WI38 (cell line): ENCODE measurements at regions not wholly inside any gene's neighbourhood (a gene's known extent, or its start where the extent isn't known, plus 50 kb on each side); places are given as distances from the start of the nearest gene placed in this dataset.

Experiments used
- H3K4me3 ChIP-seq: 2 replicates; pipeline ENCODE4 v1.5.1; 2011; ENCODE audit warnings: low read depth, mild to moderate bottlenecking, control low read depth, low read length
- TF ChIP-seq, protein P1 (sequence below): IDR thresholded peaks from 2 replicates; pipeline ENCODE4 v1.5.1; 2012; ENCODE audit warnings: low read depth, mild to moderate bottlenecking, control low read depth, low read length

- TF ChIP-seq, protein P1, sequence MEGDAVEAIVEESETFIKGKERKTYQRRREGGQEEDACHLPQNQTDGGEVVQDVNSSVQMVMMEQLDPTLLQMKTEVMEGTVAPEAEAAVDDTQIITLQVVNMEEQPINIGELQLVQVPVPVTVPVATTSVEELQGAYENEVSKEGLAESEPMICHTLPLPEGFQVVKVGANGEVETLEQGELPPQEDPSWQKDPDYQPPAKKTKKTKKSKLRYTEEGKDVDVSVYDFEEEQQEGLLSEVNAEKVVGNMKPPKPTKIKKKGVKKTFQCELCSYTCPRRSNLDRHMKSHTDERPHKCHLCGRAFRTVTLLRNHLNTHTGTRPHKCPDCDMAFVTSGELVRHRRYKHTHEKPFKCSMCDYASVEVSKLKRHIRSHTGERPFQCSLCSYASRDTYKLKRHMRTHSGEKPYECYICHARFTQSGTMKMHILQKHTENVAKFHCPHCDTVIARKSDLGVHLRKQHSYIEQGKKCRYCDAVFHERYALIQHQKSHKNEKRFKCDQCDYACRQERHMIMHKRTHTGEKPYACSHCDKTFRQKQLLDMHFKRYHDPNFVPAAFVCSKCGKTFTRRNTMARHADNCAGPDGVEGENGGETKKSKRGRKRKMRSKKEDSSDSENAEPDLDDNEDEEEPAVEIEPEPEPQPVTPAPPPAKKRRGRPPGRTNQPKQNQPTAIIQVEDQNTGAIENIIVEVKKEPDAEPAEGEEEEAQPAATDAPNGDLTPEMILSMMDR: no peak
- no peak overlapping the region for H3K4me3 ChIP-seq
These were observed 121.3 kb downstream of the SEC16B start for GRCh38 chr1:177848577-177848976.

- no peak overlapping the region for H3K4me3 ChIP-seq
- TF ChIP-seq, protein P1: no peak
These were observed 122.0 kb downstream of the SEC16B start for GRCh38 chr1:177847843-177848242.

DNA sequence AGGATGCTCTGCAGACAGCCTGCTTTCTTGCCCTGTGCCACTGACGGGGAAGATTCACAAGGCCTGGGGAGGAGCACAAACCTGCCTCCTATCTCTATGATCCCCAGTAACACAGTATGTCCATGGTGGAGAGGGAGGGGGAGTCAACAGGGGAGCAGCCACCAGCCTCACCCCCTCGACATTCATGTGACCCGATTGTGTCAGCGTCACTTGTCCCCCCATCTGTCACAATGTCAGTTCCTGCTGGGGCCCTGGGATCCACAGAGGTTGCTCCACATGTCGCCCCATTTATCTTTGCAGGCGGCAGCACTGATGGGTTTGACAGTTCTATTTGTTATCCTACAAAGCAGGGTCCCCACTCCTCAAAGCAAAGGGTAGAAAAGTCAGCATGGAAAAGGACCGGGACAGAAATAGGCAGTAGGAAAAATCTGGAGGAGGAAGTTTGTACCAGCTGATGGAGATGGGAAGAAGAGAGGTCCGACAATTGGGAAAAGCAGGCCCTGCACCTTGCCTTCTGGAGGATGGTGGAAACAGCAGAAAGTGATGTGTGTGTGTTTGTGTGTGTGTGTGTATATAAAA, 130.9 kb downstream of the SEC16B start:
- TF ChIP-seq, protein P1: no peak
- no peak overlapping the region for H3K4me3 ChIP-seq

DNA sequence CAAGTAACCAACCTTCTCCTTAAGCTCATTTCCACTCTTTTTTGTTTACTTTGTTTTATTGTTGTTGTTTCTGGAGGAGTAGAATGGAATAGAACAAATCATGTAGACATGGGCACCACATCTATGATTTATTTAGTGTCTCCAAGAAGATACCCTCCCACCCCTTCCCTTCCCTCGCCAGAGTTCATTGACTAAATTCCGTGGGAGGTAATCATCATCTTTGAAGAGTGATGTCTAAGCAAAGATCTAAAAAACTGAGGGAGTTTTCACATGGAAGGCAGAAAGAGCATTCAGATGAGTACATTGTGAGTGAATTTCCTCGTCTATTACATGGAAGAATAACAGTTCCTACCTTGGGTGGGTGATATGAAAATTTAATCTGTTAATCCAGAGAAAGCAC, 136.2 kb downstream of the SEC16B start:
- TF ChIP-seq, protein P1: no peak
- H3K4me3 ChIP-seq: no peak overlapping the region

GRCh38 chr1:177830531-177831135, 139.2 kb downstream of the SEC16B start:
- H3K4me3 ChIP-seq: no peak overlapping the region
- TF ChIP-seq, protein P1: no peak

DNA sequence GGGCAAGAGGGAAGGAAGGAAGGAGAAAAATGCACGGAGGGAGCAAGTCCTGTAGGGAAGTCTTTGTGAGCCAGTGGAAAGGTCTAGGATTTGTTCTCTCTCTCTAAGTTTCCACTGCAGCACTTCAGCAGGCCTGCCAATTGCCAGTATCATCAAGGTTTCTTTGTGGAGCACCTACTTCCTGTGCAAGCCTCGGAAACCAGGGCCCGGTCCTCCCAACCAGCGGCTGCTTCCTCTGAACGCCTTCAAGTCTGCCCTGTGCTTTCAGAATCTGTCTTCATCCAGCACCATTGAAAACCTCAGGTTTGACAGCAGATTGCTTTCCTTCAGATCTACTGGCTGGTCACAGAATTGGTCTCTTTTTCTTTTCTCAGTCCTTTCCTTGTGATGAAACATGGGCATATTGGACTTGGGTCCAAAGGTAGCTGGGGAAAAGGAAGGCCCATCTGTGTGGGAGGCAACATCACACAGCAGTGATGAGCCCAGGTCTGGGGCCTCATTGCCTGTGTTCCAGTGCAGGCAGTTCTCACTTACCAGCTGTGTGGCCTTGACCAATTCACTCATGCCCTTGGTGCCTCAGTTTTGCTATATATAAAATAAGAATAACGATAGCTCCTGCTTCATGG, 144.5 kb downstream of the SEC16B start:
- no peak overlapping the region for H3K4me3 ChIP-seq

More for the DNA sequence above, 144.5 kb downstream of the SEC16B start:
- TF ChIP-seq, protein P1: no peak
